Amygdala (tissue), 56 donors: ENCODE measurements at regions not wholly inside any gene's neighbourhood (a gene's known extent, or its start where the extent isn't known, plus 50 kb on each side); places are given as distances from the start of the nearest gene placed in this dataset.
"Not testable (repeated sequence)": the region's sequence is repeated elsewhere in the genome, so short reads cannot be mapped to it uniquely, and the experiment has no call there.

Experiments
- DNase-seq, 56 donors: peaks; one replicate each; lab custom pipeline; 2025; lab: John Stamatoyannopoulos, UW

- no peak for DNase-seq
Measured at GRCh38 chr13:103537616-103538015, 471.4 kb upstream of the SLC10A2 start.

GRCh38 chr13:103531278-103531677 is 465.1 kb upstream of the SLC10A2 start:
- no peak for DNase-seq

- DNase-seq: no peak
Measured at GRCh38 chr13:103528437-103528836, 462.2 kb upstream of the SLC10A2 start.

GRCh38 chr13:103525530-103525929 is 459.3 kb upstream of the SLC10A2 start:
- no peak for DNase-seq

- DNase-seq: no peak
Measured at GRCh38 chr13:103523858-103524257, 457.6 kb upstream of the SLC10A2 start.

- DNase-seq: no peak
Measured at GRCh38 chr13:103521532-103521931, 455.3 kb upstream of the SLC10A2 start.

- no peak for DNase-seq
Measured at GRCh38 chr13:103517768-103518102, 451.5 kb upstream of the SLC10A2 start.

GRCh38 chr13:103517066-103517767 is 451.0 kb upstream of the SLC10A2 start:
- DNase-seq: no peak

GRCh38 chr13:103516015-103516795 is 450.0 kb upstream of the SLC10A2 start:
- DNase-seq: no peak

GRCh38 chr13:103515410-103515809 is 449.2 kb upstream of the SLC10A2 start:
- DNase-seq: no peak

- DNase-seq: no peak
Measured at GRCh38 chr13:103514619-103515018, 448.4 kb upstream of the SLC10A2 start.

- DNase-seq: no peak
Measured at GRCh38 chr13:103514188-103514587, 448.0 kb upstream of the SLC10A2 start.

- no peak for DNase-seq
Measured at GRCh38 chr13:103510007-103510535, 443.9 kb upstream of the SLC10A2 start.

- DNase-seq: no peak
Measured at GRCh38 chr13:103497404-103497803, 431.2 kb upstream of the SLC10A2 start.

- no peak for DNase-seq
Measured at GRCh38 chr13:103487841-103488240, 421.6 kb upstream of the SLC10A2 start.

- no peak for DNase-seq
Measured at GRCh38 chr13:103473081-103473480, 406.9 kb upstream of the SLC10A2 start.

GRCh38 chr13:103471896-103472295 is 405.7 kb upstream of the SLC10A2 start:
- no peak for DNase-seq

- no peak for DNase-seq
Measured at GRCh38 chr13:103469771-103470170, 403.6 kb upstream of the SLC10A2 start.

GRCh38 chr13:103466761-103467160 is 400.5 kb upstream of the SLC10A2 start:
- DNase-seq: no peak

- not testable (repeated sequence) for DNase-seq
Measured at GRCh38 chr13:103460246-103460645, 394.0 kb upstream of the SLC10A2 start.

GRCh38 chr13:103457050-103457449 is 390.8 kb upstream of the SLC10A2 start:
- not testable (repeated sequence) for DNase-seq

- DNase-seq: no peak
Measured at GRCh38 chr13:103451656-103452055, 385.4 kb upstream of the SLC10A2 start.
